ENCODE measurements at regions not wholly inside any gene's neighbourhood (a gene's known extent, or its start where the extent isn't known, plus 50 kb on each side); places are given as distances from the start of the nearest gene placed in this dataset.

DNA sequence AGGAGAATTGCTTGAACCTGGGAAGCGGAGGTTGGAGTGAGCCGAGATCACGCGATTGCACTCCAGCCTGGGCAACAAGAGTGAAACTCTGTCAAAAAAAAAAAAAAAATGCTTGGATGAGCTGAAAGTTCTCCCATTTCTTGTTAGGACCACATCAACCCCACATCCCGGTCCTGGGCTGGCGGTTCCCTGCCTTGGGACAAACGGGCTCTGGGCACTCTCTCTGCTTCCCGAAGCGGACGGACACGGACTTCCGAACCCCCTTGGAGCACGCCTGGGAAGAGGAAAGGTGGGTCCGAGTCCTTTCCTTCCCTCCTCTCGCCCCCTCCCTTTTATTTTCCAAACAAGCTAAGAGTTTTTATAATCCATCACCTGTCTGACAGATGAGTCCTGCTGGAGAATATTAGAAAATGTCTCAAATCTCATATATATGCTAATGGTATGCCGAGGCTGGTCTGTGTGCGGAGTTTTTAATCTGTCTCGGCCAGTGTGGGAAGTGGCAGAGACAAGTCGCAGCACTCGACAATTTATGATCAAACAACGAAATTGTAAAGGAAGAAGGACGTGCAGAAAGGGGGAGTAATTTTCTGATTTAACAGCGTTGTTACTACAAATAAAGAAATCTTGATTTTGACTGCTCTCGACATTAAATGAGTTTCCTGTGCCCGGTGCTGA, 257.9 kb upstream of the IRX4 start:
- H3K36me3 Mint-ChIP-seq (ENCODE audit: unreplicated experiment), result no peaks in the 10 kb centered on the region
- peaks cover 2% of the 10 kb centered on the region for H3K27me3 Mint-ChIP-seq (ENCODE audit: unreplicated experiment)
- peaks cover 4% of the 10 kb centered on the region for H3K9me3 Mint-ChIP-seq (ENCODE audit: unreplicated experiment)
- no peak for DNase-seq
- peaks cover 2% of the 10 kb centered on the region for H3K4me1 Mint-ChIP-seq (ENCODE audit: low read depth, unreplicated experiment)
- TF ChIP-seq, protein P1, sequence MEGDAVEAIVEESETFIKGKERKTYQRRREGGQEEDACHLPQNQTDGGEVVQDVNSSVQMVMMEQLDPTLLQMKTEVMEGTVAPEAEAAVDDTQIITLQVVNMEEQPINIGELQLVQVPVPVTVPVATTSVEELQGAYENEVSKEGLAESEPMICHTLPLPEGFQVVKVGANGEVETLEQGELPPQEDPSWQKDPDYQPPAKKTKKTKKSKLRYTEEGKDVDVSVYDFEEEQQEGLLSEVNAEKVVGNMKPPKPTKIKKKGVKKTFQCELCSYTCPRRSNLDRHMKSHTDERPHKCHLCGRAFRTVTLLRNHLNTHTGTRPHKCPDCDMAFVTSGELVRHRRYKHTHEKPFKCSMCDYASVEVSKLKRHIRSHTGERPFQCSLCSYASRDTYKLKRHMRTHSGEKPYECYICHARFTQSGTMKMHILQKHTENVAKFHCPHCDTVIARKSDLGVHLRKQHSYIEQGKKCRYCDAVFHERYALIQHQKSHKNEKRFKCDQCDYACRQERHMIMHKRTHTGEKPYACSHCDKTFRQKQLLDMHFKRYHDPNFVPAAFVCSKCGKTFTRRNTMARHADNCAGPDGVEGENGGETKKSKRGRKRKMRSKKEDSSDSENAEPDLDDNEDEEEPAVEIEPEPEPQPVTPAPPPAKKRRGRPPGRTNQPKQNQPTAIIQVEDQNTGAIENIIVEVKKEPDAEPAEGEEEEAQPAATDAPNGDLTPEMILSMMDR (IDR thresholded peaks at IDR 0.05; ENCODE audit: partially characterized antibody, unreplicated experiment), result no peak
- no peak overlapping the region for H3K27ac Mint-ChIP-seq (ENCODE audit: unreplicated experiment)
- no peak overlapping the region for H3K4me3 Mint-ChIP-seq (ENCODE audit: unreplicated experiment)

DNA sequence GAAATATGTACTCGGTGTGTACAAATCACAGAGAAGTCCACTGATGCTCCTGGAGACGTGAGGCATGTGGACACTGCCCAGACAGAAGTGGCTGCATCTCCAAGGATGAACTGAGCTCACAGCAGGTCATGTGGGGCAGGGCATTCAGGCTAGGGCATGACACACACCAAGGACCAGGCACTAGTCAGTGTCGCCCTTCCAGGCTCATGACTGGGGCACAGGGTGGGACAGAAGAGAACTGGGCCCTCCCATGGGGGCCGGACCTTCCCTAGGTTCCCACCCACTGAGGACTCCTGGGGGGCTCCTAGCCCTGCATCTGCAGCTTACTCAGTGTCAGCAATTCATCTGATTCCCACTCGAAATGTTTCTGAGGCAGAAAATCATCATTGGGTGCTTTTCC, 256.8 kb upstream of the IRX4 start:
- H3K4me1 Mint-ChIP-seq (ENCODE audit: low read depth, unreplicated experiment), result peaks cover 2% of the 10 kb centered on the region
- H3K9me3 Mint-ChIP-seq (ENCODE audit: unreplicated experiment), result peaks cover 4% of the 10 kb centered on the region
- H3K27ac Mint-ChIP-seq (ENCODE audit: unreplicated experiment), result no peak overlapping the region
- H3K27me3 Mint-ChIP-seq (ENCODE audit: unreplicated experiment), result peaks cover 2% of the 10 kb centered on the region
- DNase-seq, result no peak
- TF ChIP-seq, protein P1 (IDR thresholded peaks at IDR 0.05; ENCODE audit: partially characterized antibody, unreplicated experiment), result no peak
- no peaks in the 10 kb centered on the region for H3K36me3 Mint-ChIP-seq (ENCODE audit: unreplicated experiment)
- no peak overlapping the region for H3K4me3 Mint-ChIP-seq (ENCODE audit: unreplicated experiment)

DNA sequence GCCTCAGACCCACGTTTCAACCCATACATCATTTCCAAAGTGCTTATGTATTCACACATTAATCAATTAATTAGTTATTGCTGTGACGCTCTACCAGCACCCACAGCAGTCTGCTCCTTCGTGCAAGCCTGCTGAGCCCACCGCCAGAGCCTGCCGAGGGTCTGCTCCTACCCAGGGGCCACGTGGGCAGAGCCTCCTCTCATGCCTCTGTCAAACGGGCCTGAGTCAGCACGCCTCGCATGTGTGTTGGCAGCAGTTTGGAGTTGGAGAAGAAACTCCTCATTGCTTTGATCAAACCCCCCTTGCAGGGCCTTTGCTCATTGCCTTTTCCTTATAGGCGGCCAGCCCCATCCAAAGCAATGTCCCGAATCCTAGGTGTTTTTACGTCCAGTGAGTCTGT, 256.2 kb upstream of the IRX4 start:
- DNase-seq, result no peak
- H3K27me3 Mint-ChIP-seq (ENCODE audit: unreplicated experiment), result peaks cover 2% of the 10 kb centered on the region
- TF ChIP-seq, protein P1 (IDR thresholded peaks at IDR 0.05; ENCODE audit: partially characterized antibody, unreplicated experiment), result no peak
- H3K4me3 Mint-ChIP-seq (ENCODE audit: unreplicated experiment), result no peak overlapping the region
- H3K36me3 Mint-ChIP-seq (ENCODE audit: unreplicated experiment), result no peaks in the 10 kb centered on the region
- peaks cover 4% of the 10 kb centered on the region for H3K9me3 Mint-ChIP-seq (ENCODE audit: unreplicated experiment)
- no peak overlapping the region for H3K27ac Mint-ChIP-seq (ENCODE audit: unreplicated experiment)
- peaks cover 2% of the 10 kb centered on the region for H3K4me1 Mint-ChIP-seq (ENCODE audit: low read depth, unreplicated experiment)

DNA sequence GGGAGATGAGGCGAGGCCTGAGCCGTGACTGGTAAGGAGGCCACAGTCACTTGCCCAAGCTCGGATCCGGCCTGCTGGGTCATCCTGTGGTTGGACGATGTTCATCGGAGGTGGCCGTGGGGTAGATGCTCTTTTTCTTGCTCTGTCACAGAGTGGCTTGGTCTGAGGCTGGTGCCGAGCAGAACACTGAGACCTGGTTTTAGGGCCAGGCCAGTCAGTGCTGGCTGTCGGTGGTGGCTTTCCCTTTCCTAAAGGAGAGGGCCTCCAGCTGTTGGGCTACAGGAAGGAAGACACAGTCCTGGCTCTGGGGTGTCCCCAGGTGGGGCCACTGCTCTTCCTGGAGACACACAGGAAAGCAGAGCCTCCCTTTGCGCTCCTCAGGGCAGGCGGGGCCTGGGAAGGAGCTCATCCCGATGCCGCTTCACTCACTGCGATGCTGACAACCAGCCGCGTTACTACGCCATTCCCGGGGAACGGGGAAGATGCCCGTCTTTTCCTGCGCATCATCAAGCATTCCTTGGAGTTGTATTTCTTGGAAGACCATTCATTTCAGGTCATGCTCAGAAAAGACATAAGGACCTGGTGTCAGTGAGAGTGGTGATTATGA, 254.8 kb upstream of the IRX4 start:
- H3K36me3 Mint-ChIP-seq (ENCODE audit: unreplicated experiment), result no peaks in the 10 kb centered on the region

More for the DNA sequence above, 254.8 kb upstream of the IRX4 start:
- Mint-ChIP-seq H3K9me3 (ENCODE audit: unreplicated experiment) (peaks cover 13% of the 10 kb centered on the region), H3K27ac (ENCODE audit: unreplicated experiment) (no peak overlapping the region), H3K4me1 (ENCODE audit: low read depth, unreplicated experiment) (peaks cover 6% of the 10 kb centered on the region), H3K4me3 (ENCODE audit: unreplicated experiment) (no peak overlapping the region), H3K27me3 (ENCODE audit: unreplicated experiment) (peaks cover 5% of the 10 kb centered on the region)
- DNase-seq, result no peak
- TF ChIP-seq, protein P1 (IDR thresholded peaks at IDR 0.05; ENCODE audit: partially characterized antibody, unreplicated experiment), result no peak

Measured in glutamatergic neuron (in vitro differentiated cells).